ENCODE measurements at regions not wholly inside any gene's neighbourhood (a gene's known extent, or its start where the extent isn't known, plus 50 kb on each side); places are given as distances from the start of the nearest gene placed in this dataset.

DNA sequence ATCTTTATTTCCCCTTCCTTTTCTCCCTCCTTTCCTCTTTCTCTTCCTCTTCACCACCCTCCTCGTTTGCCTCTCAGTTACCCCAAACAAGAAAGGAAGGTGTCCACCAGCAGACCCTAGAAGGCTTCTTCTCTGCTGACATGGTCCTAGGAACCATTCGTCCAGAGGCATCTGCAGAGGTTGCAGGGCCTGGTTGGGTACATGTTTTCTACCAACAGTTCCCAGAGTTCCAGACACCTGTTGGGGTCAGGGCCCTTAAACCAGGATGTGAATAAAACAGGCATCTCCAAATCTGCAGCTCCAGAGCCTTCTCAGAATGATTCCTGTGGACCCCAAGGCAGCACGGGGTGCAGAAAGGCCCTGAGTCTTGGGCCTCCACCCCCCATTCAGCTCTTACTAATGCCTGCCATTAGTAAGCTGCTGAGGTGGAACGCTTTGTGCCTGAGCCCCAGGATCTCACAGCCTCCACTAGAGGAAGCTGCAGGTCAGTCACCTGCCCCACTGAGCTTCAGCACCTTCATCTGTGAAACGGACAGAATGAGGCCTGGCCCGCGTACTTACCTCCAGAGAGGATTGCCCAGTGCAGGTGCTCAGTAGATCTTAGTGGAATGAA, 130.4 kb downstream of the DICER1 start:
- H3F3A ChIP-seq (replicated peaks; ENCODE audit: low read depth) = no peaks in the 10 kb centered on the region
- H3K9me2 ChIP-seq (ENCODE audit: insufficient read depth) = no peaks in the 10 kb centered on the region
- no peaks in the 10 kb centered on the region for H3K27me3 ChIP-seq (ENCODE audit: insufficient read depth)
- H3K36me3 Mint-ChIP-seq (ENCODE audit: low read depth) = no peaks in the 10 kb centered on the region
- H3K27ac Mint-ChIP-seq = no peak overlapping the region
- no peak overlapping the region for H3K4me2 ChIP-seq
- no peaks in the 10 kb centered on the region for H3K36me3 ChIP-seq (ENCODE audit: insufficient read depth)
- H3K4me1 ChIP-seq (ENCODE audit: insufficient read depth) = no peaks in the 10 kb centered on the region
- H2AFZ ChIP-seq = no peak overlapping the region
- H3K4me1 Mint-ChIP-seq = no peaks in the 10 kb centered on the region
- H3K4me3 Mint-ChIP-seq = no peak overlapping the region
- H4K20me1 ChIP-seq (replicated peaks; ENCODE audit: insufficient read depth) = no peaks in the 10 kb centered on the region
- H3K4me3 ChIP-seq = no peak overlapping the region
- DNase-seq (ENCODE audit: low spot score) = no peak
- TF ChIP-seq REST (IDR thresholded peaks at IDR 0.05; ENCODE audit: unreplicated experiment) (no peak), EZH2 (IDR thresholded peaks at IDR 0.05; ENCODE audit: low read depth, unreplicated experiment) (no peak), JUNB (IDR thresholded peaks at IDR 0.05; ENCODE audit: unreplicated experiment) (no peak), STAT1 (IDR thresholded peaks at IDR 0.05; ENCODE audit: unreplicated experiment) (no peak)
- TF ChIP-seq, protein P1, sequence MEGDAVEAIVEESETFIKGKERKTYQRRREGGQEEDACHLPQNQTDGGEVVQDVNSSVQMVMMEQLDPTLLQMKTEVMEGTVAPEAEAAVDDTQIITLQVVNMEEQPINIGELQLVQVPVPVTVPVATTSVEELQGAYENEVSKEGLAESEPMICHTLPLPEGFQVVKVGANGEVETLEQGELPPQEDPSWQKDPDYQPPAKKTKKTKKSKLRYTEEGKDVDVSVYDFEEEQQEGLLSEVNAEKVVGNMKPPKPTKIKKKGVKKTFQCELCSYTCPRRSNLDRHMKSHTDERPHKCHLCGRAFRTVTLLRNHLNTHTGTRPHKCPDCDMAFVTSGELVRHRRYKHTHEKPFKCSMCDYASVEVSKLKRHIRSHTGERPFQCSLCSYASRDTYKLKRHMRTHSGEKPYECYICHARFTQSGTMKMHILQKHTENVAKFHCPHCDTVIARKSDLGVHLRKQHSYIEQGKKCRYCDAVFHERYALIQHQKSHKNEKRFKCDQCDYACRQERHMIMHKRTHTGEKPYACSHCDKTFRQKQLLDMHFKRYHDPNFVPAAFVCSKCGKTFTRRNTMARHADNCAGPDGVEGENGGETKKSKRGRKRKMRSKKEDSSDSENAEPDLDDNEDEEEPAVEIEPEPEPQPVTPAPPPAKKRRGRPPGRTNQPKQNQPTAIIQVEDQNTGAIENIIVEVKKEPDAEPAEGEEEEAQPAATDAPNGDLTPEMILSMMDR (conservative IDR thresholded peaks at IDR 0.05; ENCODE audit: low read depth in 2 of 2) = peak in 1 of 2 experiments; percentile 43; a peak in 2 of 4 replicates
- TF ChIP-seq, protein P2, sequence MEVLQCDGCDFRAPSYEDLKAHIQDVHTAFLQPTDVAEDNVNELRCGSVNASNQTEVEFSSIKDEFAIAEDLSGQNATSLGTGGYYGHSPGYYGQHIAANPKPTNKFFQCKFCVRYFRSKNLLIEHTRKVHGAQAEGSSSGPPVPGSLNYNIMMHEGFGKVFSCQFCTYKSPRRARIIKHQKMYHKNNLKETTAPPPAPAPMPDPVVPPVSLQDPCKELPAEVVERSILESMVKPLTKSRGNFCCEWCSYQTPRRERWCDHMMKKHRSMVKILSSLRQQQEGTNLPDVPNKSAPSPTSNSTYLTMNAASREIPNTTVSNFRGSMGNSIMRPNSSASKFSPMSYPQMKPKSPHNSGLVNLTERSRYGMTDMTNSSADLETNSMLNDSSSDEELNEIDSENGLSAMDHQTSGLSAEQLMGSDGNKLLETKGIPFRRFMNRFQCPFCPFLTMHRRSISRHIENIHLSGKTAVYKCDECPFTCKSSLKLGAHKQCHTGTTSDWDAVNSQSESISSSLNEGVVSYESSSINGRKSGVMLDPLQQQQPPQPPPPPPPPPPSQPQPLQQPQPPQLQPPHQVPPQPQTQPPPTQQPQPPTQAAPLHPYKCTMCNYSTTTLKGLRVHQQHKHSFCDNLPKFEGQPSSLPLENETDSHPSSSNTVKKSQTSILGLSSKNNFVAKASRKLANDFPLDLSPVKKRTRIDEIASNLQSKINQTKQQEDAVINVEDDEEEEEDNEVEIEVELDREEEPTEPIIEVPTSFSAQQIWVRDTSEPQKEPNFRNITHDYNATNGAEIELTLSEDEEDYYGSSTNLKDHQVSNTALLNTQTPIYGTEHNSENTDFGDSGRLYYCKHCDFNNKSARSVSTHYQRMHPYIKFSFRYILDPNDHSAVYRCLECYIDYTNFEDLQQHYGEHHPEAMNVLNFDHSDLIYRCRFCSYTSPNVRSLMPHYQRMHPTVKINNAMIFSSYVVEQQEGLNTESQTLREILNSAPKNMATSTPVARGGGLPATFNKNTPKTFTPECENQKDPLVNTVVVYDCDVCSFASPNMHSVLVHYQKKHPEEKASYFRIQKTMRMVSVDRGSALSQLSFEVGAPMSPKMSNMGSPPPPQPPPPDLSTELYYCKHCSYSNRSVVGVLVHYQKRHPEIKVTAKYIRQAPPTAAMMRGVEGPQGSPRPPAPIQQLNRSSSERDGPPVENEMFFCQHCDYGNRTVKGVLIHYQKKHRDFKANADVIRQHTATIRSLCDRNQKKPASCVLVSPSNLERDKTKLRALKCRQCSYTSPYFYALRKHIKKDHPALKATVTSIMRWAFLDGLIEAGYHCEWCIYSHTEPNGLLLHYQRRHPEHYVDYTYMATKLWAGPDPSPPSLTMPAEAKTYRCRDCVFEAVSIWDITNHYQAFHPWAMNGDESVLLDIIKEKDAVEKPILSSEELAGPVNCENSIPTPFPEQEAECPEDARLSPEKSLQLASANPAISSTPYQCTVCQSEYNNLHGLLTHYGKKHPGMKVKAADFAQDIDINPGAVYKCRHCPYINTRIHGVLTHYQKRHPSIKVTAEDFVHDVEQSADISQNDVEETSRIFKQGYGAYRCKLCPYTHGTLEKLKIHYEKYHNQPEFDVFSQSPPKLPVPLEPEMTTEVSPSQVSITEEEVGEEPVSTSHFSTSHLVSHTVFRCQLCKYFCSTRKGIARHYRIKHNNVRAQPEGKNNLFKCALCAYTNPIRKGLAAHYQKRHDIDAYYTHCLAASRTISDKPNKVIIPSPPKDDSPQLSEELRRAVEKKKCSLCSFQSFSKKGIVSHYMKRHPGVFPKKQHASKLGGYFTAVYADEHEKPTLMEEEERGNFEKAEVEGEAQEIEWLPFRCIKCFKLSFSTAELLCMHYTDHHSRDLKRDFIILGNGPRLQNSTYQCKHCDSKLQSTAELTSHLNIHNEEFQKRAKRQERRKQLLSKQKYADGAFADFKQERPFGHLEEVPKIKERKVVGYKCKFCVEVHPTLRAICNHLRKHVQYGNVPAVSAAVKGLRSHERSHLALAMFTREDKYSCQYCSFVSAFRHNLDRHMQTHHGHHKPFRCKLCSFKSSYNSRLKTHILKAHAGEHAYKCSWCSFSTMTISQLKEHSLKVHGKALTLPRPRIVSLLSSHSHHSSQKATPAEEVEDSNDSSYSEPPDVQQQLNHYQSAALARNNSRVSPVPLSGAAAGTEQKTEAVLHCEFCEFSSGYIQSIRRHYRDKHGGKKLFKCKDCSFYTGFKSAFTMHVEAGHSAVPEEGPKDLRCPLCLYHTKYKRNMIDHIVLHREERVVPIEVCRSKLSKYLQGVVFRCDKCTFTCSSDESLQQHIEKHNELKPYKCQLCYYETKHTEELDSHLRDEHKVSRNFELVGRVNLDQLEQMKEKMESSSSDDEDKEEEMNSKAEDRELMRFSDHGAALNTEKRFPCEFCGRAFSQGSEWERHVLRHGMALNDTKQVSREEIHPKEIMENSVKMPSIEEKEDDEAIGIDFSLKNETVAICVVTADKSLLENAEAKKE (CRISPR knock-in tag; IDR thresholded peaks at IDR 0.05) = no peak
- H3K27ac ChIP-seq (ENCODE audit: low read depth) = no peak overlapping the region
- no peak for ATAC-seq
- H3K9me3 Mint-ChIP-seq = peaks cover 4% of the 10 kb centered on the region
- peaks cover 9% of the 10 kb centered on the region for H3K27me3 Mint-ChIP-seq (ENCODE audit: insufficient read depth, low read depth, poor library complexity)
- H3K79me2 ChIP-seq (replicated peaks; ENCODE audit: insufficient read depth) = no peaks in the 10 kb centered on the region
